ENCODE measurements at regions not wholly inside any gene's neighbourhood (a gene's known extent, or its start where the extent isn't known, plus 50 kb on each side); places are given as distances from the start of the nearest gene placed in this dataset.

DNA sequence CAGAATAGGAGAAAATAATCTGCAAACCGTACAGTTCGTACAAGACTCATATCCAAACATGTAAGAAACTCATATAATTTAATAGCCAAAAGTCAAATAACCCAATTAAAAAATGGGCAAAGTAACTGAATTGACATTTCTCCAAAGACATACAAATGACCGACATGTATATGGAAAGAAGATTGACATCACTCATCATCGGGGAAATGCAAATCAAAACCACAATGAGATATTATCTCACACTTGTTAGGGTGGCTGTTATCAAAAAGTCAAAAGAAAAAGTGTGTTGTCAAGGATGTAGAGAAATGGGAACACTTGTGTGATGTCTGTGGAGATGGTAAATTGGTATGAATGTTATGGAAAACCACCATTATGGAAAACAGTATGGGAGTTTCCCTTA, 70.5 kb upstream of the STXBP5 start:
- POLR2A ChIA-PET = no interaction called here
- Histone ChIP-seq H3K4me3 (no peak overlapping the region), H3K4me2 (ENCODE audit: control insufficient read depth, insufficient read depth) (no peak overlapping the region), H4K20me1 (ENCODE audit: control insufficient read depth, insufficient read depth) (no peaks in the 10 kb centered on the region), H2AFZ (ENCODE audit: control insufficient read depth, low read depth, low read length) (no peak overlapping the region), H3K9ac (ENCODE audit: control insufficient read depth, insufficient read depth, low read length) (no peak overlapping the region), H3K27ac (ENCODE audit: control insufficient read depth, insufficient read depth) (no peak overlapping the region), H3K9me3 (replicated peaks; ENCODE audit: control insufficient read depth, insufficient read depth, low read length) (no peaks in the 10 kb centered on the region), H3K79me2 (ENCODE audit: control insufficient read depth, insufficient read depth, low read length) (no peaks in the 10 kb centered on the region), H3K4me1 (ENCODE audit: control insufficient read depth, insufficient read depth, low read length) (no peaks in the 10 kb centered on the region), H3K36me3 (ENCODE audit: control insufficient read depth in 2 of 2, insufficient read depth in 2 of 2, low read length in 1 of 2) (no peaks in the 10 kb centered on the region), H3K27me3 (replicated peaks in 1 of 2; ENCODE audit: control insufficient read depth in 2 of 2, insufficient read depth in 2 of 2, low read length in 1 of 2) (no peaks in the 10 kb centered on the region)
- intact Hi-C loops (cut with micrococcal nuclease; ENCODE audit: unreplicated experiment) = no loop called here
- in situ Hi-C loops (cut with MboI) = no loop called here
- CTCF ChIA-PET = no interaction called here
- RAD21 ChIA-PET (ENCODE audit: unreplicated experiment) = no interaction called here
- WGBS (ENCODE audit: insufficient coverage, insufficient replicate concordance, low lambda C conversion rate, missing lambda C conversion rate) = 14% methylated on average over 4 of the region's 4 CpGs
- ATAC-seq (no peak), FAIRE-seq (no peak), DNase-seq (ENCODE audit: low read depth, low spot score) (no peak)
- no TSS peak for BruUV-seq (replicated peaks)
- SMC1A ChIA-PET (ENCODE audit: uncharacterized antibody, unreplicated experiment) = no interaction called here
- no peak for TF ChIP-seq KLF5 (IDR thresholded peaks at IDR 0.05; ENCODE audit: partially characterized antibody)
- TF ChIP-seq CBX5 (IDR thresholded peaks at IDR 0.05; ENCODE audit: low read depth) = no peak

DNA sequence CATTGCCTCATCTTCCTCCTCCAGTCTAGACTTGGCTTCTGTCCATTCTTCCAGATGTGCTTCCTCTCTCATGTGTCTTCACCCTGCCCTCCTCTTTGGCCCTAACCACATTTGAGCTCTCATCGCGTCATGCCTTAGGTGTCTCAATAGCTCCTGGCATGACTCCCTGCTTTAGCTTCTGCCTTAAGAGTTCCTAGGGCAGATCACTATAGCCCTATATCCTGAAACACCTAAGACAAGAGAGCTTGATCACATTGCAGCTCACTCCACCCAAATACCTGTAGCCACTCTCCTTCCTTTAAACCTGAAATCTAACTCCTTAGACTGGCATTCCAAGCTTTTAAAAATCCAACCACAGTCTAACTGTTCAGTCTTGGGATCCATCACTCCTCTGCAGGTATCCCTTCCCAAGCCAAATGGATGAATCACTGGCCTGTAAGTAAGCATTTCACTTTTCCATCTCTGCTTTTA, 69.0 kb upstream of the STXBP5 start:
- no peak for DNase-seq (ENCODE audit: low read depth, low spot score)
- in situ Hi-C loops (cut with MboI) = no loop called here
- H3K27ac ChIP-seq (ENCODE audit: control insufficient read depth, insufficient read depth) = no peak overlapping the region
- POLR2A ChIA-PET = no interaction called here
- intact Hi-C loops (cut with micrococcal nuclease; ENCODE audit: unreplicated experiment) = no loop called here
- H2AFZ ChIP-seq (ENCODE audit: control insufficient read depth, low read depth, low read length) = no peak overlapping the region
- no peaks in the 10 kb centered on the region for H3K4me1 ChIP-seq (ENCODE audit: control insufficient read depth, insufficient read depth, low read length)
- no peaks in the 10 kb centered on the region for H4K20me1 ChIP-seq (ENCODE audit: control insufficient read depth, insufficient read depth)
- BruUV-seq (replicated peaks) = no TSS peak
- H3K4me3 ChIP-seq = no peak overlapping the region
- H3K27me3 ChIP-seq (replicated peaks in 1 of 2; ENCODE audit: control insufficient read depth in 2 of 2, insufficient read depth in 2 of 2, low read length in 1 of 2) = no peaks in the 10 kb centered on the region
- no peak for TF ChIP-seq STAT1 (conservative IDR thresholded peaks at IDR 0.05)
- TF ChIP-seq, protein P1, sequence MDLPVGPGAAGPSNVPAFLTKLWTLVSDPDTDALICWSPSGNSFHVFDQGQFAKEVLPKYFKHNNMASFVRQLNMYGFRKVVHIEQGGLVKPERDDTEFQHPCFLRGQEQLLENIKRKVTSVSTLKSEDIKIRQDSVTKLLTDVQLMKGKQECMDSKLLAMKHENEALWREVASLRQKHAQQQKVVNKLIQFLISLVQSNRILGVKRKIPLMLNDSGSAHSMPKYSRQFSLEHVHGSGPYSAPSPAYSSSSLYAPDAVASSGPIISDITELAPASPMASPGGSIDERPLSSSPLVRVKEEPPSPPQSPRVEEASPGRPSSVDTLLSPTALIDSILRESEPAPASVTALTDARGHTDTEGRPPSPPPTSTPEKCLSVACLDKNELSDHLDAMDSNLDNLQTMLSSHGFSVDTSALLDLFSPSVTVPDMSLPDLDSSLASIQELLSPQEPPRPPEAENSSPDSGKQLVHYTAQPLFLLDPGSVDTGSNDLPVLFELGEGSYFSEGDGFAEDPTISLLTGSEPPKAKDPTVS (IDR thresholded peaks at IDR 0.05; ENCODE audit: low read depth, low read length) = no peak
- no peak for TF ChIP-seq SP1 (IDR thresholded peaks at IDR 0.05; ENCODE audit: low read depth, low read length)
- no peak for TF ChIP-seq YY1 (IDR thresholded peaks at IDR 0.05; ENCODE audit: low read depth, low read length)
- TF ChIP-seq DPF2 (IDR thresholded peaks at IDR 0.05) = no peak
- no peak for TF ChIP-seq CBX5 (IDR thresholded peaks at IDR 0.05; ENCODE audit: low read depth)
- TF ChIP-seq, protein P2, sequence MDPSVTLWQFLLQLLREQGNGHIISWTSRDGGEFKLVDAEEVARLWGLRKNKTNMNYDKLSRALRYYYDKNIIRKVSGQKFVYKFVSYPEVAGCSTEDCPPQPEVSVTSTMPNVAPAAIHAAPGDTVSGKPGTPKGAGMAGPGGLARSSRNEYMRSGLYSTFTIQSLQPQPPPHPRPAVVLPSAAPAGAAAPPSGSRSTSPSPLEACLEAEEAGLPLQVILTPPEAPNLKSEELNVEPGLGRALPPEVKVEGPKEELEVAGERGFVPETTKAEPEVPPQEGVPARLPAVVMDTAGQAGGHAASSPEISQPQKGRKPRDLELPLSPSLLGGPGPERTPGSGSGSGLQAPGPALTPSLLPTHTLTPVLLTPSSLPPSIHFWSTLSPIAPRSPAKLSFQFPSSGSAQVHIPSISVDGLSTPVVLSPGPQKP (IDR thresholded peaks at IDR 0.05; ENCODE audit: low read depth, low read length) = no peak
- TF ChIP-seq YBX1 (IDR thresholded peaks at IDR 0.05) = no peak
- no peak overlapping the region for H3K4me2 ChIP-seq (ENCODE audit: control insufficient read depth, insufficient read depth)
- RAD21 ChIA-PET (ENCODE audit: unreplicated experiment) = no interaction called here
- no peak for FAIRE-seq
- ATAC-seq = no peak
- WGBS (ENCODE audit: insufficient coverage, insufficient replicate concordance, low lambda C conversion rate, missing lambda C conversion rate) = 67% methylated on average over 2 of the region's 2 CpGs
- SMC1A ChIA-PET (ENCODE audit: uncharacterized antibody, unreplicated experiment) = interaction anchor here (1.1 kb wide), 1 partner anchor 9 kb away, joined by 3 read pairs; no protein-coding TSS in a partner anchor
- H3K79me2 ChIP-seq (ENCODE audit: control insufficient read depth, insufficient read depth, low read length) = no peaks in the 10 kb centered on the region
- CTCF ChIA-PET = no interaction called here
- no peak overlapping the region for H3K9ac ChIP-seq (ENCODE audit: control insufficient read depth, insufficient read depth, low read length)
- no peaks in the 10 kb centered on the region for H3K36me3 ChIP-seq (ENCODE audit: control insufficient read depth in 2 of 2, insufficient read depth in 2 of 2, low read length in 1 of 2)
- H3K9me3 ChIP-seq (replicated peaks; ENCODE audit: control insufficient read depth, insufficient read depth, low read length) = no peaks in the 10 kb centered on the region

Data from GM12878 (cell line).